ENCODE measurements at regions not wholly inside any gene's neighbourhood (a gene's known extent, or its start where the extent isn't known, plus 50 kb on each side); places are given as distances from the start of the nearest gene placed in this dataset.

GRCh38 chr7:155914341-155914740, 102.1 kb upstream of the SHH start:
- TF ChIP-seq, protein P1, sequence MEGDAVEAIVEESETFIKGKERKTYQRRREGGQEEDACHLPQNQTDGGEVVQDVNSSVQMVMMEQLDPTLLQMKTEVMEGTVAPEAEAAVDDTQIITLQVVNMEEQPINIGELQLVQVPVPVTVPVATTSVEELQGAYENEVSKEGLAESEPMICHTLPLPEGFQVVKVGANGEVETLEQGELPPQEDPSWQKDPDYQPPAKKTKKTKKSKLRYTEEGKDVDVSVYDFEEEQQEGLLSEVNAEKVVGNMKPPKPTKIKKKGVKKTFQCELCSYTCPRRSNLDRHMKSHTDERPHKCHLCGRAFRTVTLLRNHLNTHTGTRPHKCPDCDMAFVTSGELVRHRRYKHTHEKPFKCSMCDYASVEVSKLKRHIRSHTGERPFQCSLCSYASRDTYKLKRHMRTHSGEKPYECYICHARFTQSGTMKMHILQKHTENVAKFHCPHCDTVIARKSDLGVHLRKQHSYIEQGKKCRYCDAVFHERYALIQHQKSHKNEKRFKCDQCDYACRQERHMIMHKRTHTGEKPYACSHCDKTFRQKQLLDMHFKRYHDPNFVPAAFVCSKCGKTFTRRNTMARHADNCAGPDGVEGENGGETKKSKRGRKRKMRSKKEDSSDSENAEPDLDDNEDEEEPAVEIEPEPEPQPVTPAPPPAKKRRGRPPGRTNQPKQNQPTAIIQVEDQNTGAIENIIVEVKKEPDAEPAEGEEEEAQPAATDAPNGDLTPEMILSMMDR (IDR thresholded peaks at IDR 0.05; ENCODE audit: poor library complexity) = no peak
- TF ChIP-seq EZH2 (IDR thresholded peaks at IDR 0.05; ENCODE audit: borderline replicate concordance) = no peak

Measured in hepatocyte (in vitro differentiated cells).